Mucosa of descending colon (tissue), 3 donors: ENCODE measurements at regions not wholly inside any gene's neighbourhood (a gene's known extent, or its start where the extent isn't known, plus 50 kb on each side); places are given as distances from the start of the nearest gene placed in this dataset.

ENCODE experiments used
- ATAC-seq: fragments of 200-7000 bp; cut with Tn5 transposase; one replicate; pipeline ENCODE4 v1.9.1; 2020; ENCODE audit warnings: mild to moderate bottlenecking, moderate library complexity
- DNase-seq, 3 donors: peaks; one replicate each; pipeline ENCODE4 v3.0.0-alpha.2; 2020
- H3K36me3 ChIP-seq: fragments of 200-600 bp; one replicate; pipeline ENCODE4 v1.8.0; 2021; ENCODE audit warnings: low read depth, mild to moderate bottlenecking
- H3K4me1 ChIP-seq: fragments of 200-600 bp; one replicate; pipeline ENCODE4 v1.8.0; 2021; ENCODE audit warnings: low read depth, mild to moderate bottlenecking
- H3K4me3 ChIP-seq: fragments of 200-600 bp; one replicate; pipeline ENCODE4 v1.8.0; 2021; ENCODE audit warnings: mild to moderate bottlenecking
- H3K9me3 ChIP-seq: fragments of 200-600 bp; one replicate; pipeline ENCODE4 v1.8.0; 2021; ENCODE audit warnings: mild to moderate bottlenecking
- CTCF ChIP-seq: fragments of 200-600 bp; IDR thresholded peaks from one replicate; pipeline ENCODE4 v1.8.0; 2022; ENCODE audit warnings: antibody characterized with exemption, mild to moderate bottlenecking
- intact Hi-C, 2 donors: fragments of 100-400 bp; cut with DNase I in 1 of 2; cut with micrococcal nuclease in 1 of 2; formaldehyde crosslinking; loops; one replicate each; pipeline versions ENCODE4 v1.11.0 to v1.11.1; 2022; cut with DNase I, micrococcal nuclease
- donor health status: DM: no; HTN: no; CAD: no; lungs with moderate emphysema.
- donor health status: DM: no; HTN: no; CAD: no.
- donor health status: DM: no; HTN: yes; CAD: no.

GRCh38 chr6:50952092-50952907 is 133.6 kb downstream of the TFAP2B start:
- H3K4me3 ChIP-seq = no peak overlapping the region
- intact Hi-C loops = no loop called here
- DNase-seq (no peak), ATAC-seq (no peak)
- TF ChIP-seq CTCF = no peak
- H3K36me3 ChIP-seq = no peaks in the 10 kb centered on the region
- H3K4me1 ChIP-seq = no peaks in the 10 kb centered on the region
- no peaks in the 10 kb centered on the region for H3K9me3 ChIP-seq

- Histone ChIP-seq H3K4me1 (no peaks in the 10 kb centered on the region), H3K36me3 (no peaks in the 10 kb centered on the region), H3K4me3 (no peak overlapping the region), H3K9me3 (no peaks in the 10 kb centered on the region)
- DNase-seq (no peak), ATAC-seq (no peak)
- intact Hi-C loops = no loop called here
- TF ChIP-seq CTCF = no peak
Observed at GRCh38 chr6:50956014-50956413, 137.3 kb downstream of the TFAP2B start.

GRCh38 chr6:50958148-50958697 is 139.6 kb downstream of the TFAP2B start:
- no peak overlapping the region for H3K4me3 ChIP-seq
- no peaks in the 10 kb centered on the region for H3K36me3 ChIP-seq
- TF ChIP-seq CTCF = no peak
- H3K9me3 ChIP-seq = no peaks in the 10 kb centered on the region
- no peaks in the 10 kb centered on the region for H3K4me1 ChIP-seq
- ATAC-seq (no peak), DNase-seq (no peak)
- intact Hi-C loops = no loop called here

- DNase-seq = no peak
- no peaks in the 10 kb centered on the region for H3K4me1 ChIP-seq
- no peak for TF ChIP-seq CTCF
- H3K4me3 ChIP-seq = no peak overlapping the region
- no peaks in the 10 kb centered on the region for H3K9me3 ChIP-seq
- intact Hi-C loops = no loop called here
- H3K36me3 ChIP-seq = no peaks in the 10 kb centered on the region
- ATAC-seq = no peak
Observed at GRCh38 chr6:50959081-50959641, 140.5 kb downstream of the TFAP2B start.

- no peaks in the 10 kb centered on the region for H3K36me3 ChIP-seq
- no peak for TF ChIP-seq CTCF
- intact Hi-C loops = no loop called here
Observed at GRCh38 chr6:50961611-50962010, 142.9 kb downstream of the TFAP2B start.

More at GRCh38 chr6:50961611-50962010, 142.9 kb downstream of the TFAP2B start:
- Histone ChIP-seq H3K4me1 (no peaks in the 10 kb centered on the region), H3K4me3 (no peak overlapping the region), H3K9me3 (no peaks in the 10 kb centered on the region)
- ATAC-seq (no peak), DNase-seq (no peak)
